ENCODE measurements at regions not wholly inside any gene's neighbourhood (a gene's known extent, or its start where the extent isn't known, plus 50 kb on each side); places are given as distances from the start of the nearest gene placed in this dataset.

DNA sequence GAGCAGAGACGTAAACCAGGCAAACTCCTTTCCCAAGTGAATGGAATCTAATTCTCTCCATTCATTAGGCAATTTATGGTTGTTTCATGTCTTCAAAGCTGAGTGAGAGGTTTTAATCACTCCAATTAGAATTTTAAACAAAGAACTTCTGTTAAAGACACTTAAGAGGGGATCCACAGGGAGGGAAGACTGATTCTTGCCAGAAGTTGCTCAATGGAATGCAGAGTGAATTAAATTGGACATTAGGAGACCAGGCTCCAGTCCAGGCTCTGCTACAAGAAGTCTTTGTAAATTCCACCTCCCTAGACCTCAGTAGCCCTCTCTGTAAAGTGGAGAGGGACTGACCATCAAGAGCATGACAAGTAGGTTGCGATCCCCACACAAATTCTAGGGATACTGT is 130.7 kb upstream of the TMEM72 start (continued):
- TF ChIP-seq, protein P1, sequence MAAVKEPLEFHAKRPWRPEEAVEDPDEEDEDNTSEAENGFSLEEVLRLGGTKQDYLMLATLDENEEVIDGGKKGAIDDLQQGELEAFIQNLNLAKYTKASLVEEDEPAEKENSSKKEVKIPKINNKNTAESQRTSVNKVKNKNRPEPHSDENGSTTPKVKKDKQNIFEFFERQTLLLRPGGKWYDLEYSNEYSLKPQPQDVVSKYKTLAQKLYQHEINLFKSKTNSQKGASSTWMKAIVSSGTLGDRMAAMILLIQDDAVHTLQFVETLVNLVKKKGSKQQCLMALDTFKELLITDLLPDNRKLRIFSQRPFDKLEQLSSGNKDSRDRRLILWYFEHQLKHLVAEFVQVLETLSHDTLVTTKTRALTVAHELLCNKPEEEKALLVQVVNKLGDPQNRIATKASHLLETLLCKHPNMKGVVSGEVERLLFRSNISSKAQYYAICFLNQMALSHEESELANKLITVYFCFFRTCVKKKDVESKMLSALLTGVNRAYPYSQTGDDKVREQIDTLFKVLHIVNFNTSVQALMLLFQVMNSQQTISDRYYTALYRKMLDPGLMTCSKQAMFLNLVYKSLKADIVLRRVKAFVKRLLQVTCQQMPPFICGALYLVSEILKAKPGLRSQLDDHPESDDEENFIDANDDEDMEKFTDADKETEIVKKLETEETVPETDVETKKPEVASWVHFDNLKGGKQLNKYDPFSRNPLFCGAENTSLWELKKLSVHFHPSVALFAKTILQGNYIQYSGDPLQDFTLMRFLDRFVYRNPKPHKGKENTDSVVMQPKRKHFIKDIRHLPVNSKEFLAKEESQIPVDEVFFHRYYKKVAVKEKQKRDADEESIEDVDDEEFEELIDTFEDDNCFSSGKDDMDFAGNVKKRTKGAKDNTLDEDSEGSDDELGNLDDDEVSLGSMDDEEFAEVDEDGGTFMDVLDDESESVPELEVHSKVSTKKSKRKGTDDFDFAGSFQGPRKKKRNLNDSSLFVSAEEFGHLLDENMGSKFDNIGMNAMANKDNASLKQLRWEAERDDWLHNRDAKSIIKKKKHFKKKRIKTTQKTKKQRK (IDR thresholded peaks at IDR 0.05; ENCODE audit: borderline replicate concordance, low read depth, low read length), result no peak
- TF ChIP-seq RB1 (IDR thresholded peaks at IDR 0.05; ENCODE audit: low read depth), result no peak
- TF ChIP-seq BCL6 (CRISPR knock-in tag; IDR thresholded peaks at IDR 0.05), result no peak
- TF ChIP-seq POLR2G (IDR thresholded peaks at IDR 0.05; ENCODE audit: low read depth, low read length), result no peak
- TF ChIP-seq THRAP3 (IDR thresholded peaks at IDR 0.05; ENCODE audit: borderline replicate concordance), result no peak
- TF ChIP-seq NFXL1 (CRISPR knock-in tag; IDR thresholded peaks at IDR 0.05), result no peak
- TF ChIP-seq WHSC1 (IDR thresholded peaks at IDR 0.05; ENCODE audit: low read length), result no peak

DNA sequence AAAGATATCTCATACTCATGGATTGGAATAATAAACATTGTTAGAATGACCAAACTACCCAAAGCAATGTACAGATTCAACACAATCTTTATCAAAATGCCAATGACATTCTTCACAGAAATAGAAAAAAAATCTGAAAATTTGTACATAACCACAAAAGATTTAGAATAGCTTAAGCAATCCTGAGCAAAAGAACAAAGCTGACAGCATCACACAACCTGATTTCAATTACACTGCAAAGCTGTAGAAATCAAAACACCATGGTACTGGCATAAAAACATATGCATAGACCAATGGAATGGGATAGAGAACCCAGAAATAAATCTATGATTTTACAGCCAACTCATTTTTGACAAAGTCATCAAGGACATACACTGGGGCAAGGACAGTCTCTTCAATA is 130.0 kb upstream of the TMEM72 start:
- H3K9me3 ChIP-seq (replicated peaks; ENCODE audit: control insufficient read depth, insufficient read depth, low read depth, low read length), result no peaks in the 10 kb centered on the region
- H3K4me2 ChIP-seq (ENCODE audit: insufficient read depth, low read length), result no peak overlapping the region
- intact Hi-C loops (cut with micrococcal nuclease), result no loop called here
- no peaks in the 10 kb centered on the region for H3K79me2 ChIP-seq (ENCODE audit: control insufficient read depth, insufficient read depth, low read length)
- DNase-seq (ENCODE audit: extremely low read depth in 1 of 4, low spot score in 3 of 4) (no peak), ATAC-seq (no peak), FAIRE-seq (no peak)
- no peak overlapping the region for H3K27ac ChIP-seq (ENCODE audit: extremely low read depth, low read depth, low read length)
- no peak overlapping the region for H3K4me3 ChIP-seq
- H3K9ac ChIP-seq (ENCODE audit: insufficient read depth in 1 of 2, low read depth in 2 of 2, low read length in 2 of 2), result no peak overlapping the region
- H3K27me3 ChIP-seq (ENCODE audit: control insufficient read depth in 2 of 2, insufficient read depth in 2 of 2, low read length in 2 of 2), result peaks cover 0 to 7% of the 10 kb centered on the region in 2 experiments; a peak in 3 of 5 replicates
- no peaks in the 10 kb centered on the region for H4K20me1 ChIP-seq (replicated peaks; ENCODE audit: control insufficient read depth, insufficient read depth, low read length)
- TF ChIP-seq HOXB6 (CRISPR knock-in tag; IDR thresholded peaks at IDR 0.05; ENCODE audit: borderline replicate concordance) (no peak), DMBX1 (CRISPR knock-in tag; IDR thresholded peaks at IDR 0.05; ENCODE audit: borderline replicate concordance) (no peak), THRAP3 (IDR thresholded peaks at IDR 0.05; ENCODE audit: borderline replicate concordance) (no peak), ATF7 (IDR thresholded peaks at IDR 0.05) (no peak), ZFP36 (IDR thresholded peaks at IDR 0.05; ENCODE audit: low read depth, low read length, partially characterized antibody) (no peak), ZNF444 (CRISPR knock-in tag; IDR thresholded peaks at IDR 0.05) (no peak), ZNF764 (CRISPR knock-in tag; IDR thresholded peaks at IDR 0.05; ENCODE audit: low read depth) (no peak)
- no peak overlapping the region for H2AFZ ChIP-seq (ENCODE audit: low read depth, low read length)
- no peaks in the 10 kb centered on the region for H3K9me1 ChIP-seq (ENCODE audit: control insufficient read depth, insufficient read depth, low read length)
- H3K36me3 ChIP-seq (ENCODE audit: control insufficient read depth, insufficient read depth, low read length), result no peaks in the 10 kb centered on the region
- H3K4me1 ChIP-seq (replicated peaks in 1 of 2; ENCODE audit: control insufficient read depth in 2 of 2, insufficient read depth in 2 of 2, low read length in 2 of 2), result no peaks in the 10 kb centered on the region
- BruUV-seq (replicated peaks), result no TSS peak
- POLR2A ChIA-PET, result no interaction called here
- CTCF ChIA-PET (ENCODE audit: low intra/inter-chr PET ratio), result no interaction called here
- in situ Hi-C loops (cut with MboI), result no loop called here

All from K562 (cell line).